HG02938 (cell line): ENCODE measurements at regions not wholly inside any gene's neighbourhood (a gene's known extent, or its start where the extent isn't known, plus 50 kb on each side); places are given as distances from the start of the nearest gene placed in this dataset.

Experiments
- ATAC-seq: cut with Tn5 transposase; IDR thresholded peaks from one replicate; pipeline ENCODE4 v1.9.1; 2021; ENCODE audit warnings: mild to moderate bottlenecking, moderate library complexity; ENCODE audit not compliant: unreplicated experiment

DNA sequence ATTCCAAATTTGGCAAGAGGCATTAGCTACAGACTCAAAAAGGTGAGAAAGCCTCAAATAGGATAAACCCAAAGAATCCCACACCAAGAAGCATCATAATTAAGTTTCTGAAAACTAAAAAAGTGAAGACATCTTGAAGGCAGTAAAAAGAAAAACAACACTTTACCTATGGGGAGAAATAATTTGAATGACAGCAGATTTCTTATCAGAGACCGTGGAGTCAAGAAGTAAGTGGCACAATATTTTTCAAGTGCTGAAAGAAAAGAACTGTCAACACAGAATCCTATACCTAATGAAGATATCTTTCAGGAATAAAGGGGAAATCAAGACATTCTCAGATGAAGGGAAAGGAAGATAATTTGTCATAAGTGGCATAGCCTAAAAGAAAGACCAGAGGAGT, 193.3 kb upstream of the CHD6 start:
- no peak for ATAC-seq

DNA sequence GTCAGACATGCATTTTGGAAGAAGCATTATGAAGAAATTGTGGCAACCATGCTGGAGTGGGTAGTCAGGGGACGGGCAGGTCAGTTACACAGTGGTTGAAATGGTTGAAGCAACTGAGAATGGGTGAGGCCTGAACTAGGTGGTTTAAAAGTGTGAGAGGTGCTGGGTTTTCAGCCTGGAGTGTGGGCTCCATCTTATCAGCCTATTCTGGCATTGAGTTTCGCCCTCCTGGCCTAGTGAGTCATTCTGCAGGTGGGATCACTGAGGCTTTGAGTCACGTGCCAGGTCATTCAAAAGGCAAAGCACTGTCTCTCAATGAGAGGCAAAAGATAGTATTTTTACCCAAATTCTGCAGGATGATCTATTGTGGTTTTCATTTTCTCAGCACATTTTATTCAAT, 181.9 kb upstream of the CHD6 start:
- ATAC-seq, result no peak

DNA sequence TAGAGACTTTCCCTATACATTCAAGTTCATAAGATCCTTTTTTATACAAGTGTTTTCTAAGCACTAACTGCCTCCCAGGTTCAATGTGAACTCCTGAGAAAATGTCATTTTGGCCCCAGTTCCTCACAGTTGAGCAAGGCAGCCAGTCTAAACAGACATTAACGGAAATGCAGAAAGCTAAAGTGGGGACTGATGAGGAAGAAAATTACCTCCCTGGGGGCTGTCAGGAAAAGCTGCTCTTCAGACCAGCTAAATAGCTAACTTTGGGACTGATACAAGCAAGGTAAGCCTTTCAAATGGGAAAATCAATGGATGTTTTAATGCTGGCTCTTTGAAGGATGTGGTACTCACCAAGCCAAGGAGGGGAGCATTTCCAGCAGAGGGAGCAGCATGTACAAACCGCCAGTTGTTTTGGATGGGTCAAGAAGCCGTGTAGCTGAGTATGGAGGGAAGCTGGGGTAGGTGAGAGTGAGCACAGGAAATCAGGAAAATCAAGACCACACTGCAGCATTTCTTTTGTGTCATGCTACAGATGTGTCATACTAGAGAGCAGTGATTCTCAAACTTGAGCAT, 180.8 kb upstream of the CHD6 start:
- ATAC-seq, result no peak

DNA sequence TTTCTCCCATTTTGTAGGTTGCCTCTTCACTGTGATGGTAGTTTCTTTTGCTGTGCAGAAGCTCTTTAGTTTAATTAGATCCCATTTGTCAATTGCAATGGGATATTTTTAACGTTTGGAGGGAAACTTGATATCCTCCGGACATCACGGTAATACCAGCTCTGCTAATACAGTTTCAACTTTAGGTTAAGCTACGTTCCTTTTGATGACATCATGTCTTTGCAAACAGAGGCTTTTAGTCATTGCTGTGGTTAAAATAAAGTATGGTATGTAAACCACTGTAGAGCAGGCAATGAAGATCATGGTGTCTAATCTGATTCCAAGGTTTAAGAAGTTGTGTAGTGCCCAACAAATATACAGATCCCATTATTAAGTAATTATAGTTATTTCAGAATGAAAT, 168.0 kb upstream of the CHD6 start:
- ATAC-seq, result no peak

DNA sequence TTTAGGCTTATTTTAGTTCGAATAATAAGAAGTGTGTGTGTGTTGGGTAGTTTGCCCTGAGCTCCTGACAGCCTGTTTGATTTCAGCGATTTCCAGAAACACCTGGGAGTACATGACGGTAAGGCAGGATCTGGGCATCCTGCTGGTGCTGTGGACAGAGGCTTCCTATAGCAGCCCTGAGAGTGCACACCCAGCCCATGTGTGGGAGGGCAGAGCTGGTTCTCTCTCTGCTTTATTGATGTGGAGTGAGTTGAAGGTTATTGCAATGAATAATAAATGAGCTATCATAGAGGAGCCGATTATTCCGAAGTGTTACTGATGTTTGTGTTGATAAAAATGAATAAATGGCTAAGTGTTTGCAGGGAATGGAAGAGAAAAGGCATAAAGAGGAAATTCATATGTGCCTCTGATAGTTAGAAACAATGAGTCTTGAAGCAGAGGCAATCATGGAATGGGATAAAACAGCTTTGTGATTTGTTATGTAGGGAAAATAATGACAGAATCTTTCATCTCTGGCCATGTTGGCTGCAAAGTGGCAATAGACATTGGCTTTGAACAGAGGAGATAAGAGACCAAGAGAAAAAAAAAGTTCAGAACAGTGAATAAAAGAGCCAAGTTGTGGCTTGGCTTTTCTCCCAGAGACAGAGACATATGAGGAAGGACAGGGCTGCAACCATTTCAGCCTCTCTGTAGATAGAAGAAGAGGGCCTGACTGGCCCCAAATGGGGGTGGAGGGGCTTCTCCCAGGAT, 166.2 kb upstream of the CHD6 start:
- no peak for ATAC-seq

DNA sequence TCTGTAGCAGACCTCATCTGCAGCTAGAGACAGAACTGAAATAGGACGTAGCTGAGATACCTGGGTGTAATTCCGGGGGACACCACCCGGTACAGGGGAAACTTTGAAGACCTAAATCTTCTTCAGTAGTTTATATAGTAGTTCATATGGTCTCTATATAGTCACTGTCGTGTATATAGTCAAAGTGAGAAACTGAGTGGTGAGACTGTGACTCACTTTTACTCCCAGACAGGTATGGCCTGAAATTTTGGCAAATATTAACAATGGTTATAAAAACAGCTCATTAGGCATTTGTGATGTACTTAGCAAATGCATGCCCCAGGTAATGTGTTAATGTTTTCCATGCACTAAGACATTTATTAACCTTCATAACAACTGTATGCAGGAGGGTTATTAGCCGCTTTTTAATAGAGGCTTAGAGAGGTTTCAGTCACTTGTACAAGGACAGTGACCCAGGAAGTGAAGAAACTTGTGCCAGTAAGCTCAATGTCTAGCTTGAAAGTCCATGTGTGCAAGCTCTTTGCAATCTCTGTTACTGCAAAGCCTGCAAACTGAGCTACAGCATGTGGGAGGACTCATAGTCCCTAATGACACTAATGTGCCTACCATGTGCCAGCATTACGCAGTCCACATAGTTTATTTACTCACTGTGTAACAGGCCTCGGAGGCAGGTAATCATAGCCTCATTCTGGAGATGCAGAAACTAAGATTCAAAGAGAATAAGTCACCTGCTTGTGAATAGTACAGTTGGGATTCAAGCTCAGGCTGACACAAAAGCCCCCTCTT, 165.4 kb upstream of the CHD6 start:
- no peak for ATAC-seq

DNA sequence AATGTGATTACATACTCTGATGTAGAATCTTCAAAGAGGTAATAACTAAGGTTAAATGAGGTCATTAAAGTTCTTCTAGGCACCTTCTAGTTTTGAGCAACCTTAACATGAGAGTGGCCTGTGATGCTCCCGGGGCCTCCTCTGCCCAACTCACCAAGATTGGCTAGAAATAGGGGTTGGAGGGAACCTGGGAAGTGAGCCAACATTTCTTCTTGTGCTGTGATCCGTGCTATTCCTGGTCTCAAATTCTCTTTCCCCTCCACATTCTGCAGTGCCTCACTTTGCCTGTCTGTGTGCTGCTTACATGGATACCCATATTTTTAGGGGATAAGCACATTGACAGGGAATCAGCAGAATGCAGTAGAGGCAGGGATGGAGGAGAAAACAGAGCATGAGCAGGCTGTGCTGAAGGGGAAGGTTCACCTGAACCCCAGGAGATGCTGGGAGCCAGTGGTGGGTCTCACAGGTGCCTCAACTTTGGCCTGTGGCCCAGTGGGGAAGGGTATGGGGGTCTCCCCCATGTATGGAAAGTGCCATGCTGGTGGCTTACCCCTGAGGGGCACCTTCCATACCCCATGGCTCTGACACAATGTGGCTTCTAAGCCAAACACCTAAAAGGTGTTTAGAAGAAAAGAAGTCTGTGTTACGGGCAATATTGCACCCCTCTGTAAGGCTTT, 164.7 kb upstream of the CHD6 start:
- ATAC-seq, result no peak

DNA sequence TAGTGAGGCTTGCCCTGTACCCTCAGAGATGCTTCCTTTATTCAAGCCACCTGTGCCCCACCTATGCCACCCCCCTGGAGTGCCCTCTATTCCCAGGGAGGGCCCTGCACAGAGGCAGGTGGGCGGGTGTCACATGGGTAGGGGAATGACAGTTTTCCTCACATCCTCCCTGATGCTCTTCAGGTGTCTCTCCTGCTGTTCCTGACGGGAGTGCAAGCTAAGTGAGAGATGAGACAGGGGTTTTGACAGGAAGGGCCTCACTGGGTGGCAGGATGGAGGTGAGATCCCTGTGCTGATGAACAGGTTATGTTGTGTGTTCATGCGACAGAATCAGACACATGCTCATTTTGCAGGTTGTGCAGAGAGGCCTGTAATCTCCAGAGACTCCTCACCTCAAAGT, 164.1 kb upstream of the CHD6 start:
- no peak for ATAC-seq

DNA sequence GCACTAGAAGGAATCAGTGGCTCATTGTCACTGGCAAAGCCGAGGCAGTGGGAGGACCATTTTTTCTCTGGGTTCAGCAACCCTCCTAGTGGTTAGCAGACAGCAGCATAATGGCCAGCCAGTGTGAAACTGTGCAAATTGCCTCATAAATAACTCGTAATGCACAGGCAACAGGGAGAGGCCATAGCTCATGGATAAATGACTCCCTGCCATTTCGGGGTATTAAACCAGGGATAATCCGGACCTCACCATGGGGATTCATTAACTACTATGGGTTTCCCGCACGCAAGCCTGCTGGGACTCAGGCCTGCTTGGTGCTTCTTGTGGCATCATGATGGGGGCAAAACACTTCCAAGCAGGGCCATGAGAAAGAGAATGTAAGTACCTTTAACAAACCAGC, 158.2 kb upstream of the CHD6 start:
- ATAC-seq, result no peak

DNA sequence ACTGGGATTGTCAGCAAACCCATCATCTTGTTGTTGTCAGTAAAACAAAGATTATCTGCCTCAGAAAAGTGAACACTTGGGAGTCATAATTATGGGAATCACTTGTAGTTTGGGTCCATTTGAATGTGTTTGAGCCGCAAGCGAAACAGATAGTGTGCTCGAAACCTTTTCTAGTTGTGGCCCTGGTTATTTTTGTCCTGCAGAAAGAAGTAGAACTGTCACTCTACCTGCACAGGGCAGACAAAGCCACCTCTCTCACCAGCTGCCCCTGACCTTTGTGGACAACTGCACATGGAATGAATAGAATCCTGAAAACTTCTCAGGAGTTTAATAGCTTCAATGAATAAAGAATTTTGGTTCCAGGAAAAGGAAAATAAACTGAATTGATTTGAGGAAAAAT, 156.1 kb upstream of the CHD6 start:
- no peak for ATAC-seq

DNA sequence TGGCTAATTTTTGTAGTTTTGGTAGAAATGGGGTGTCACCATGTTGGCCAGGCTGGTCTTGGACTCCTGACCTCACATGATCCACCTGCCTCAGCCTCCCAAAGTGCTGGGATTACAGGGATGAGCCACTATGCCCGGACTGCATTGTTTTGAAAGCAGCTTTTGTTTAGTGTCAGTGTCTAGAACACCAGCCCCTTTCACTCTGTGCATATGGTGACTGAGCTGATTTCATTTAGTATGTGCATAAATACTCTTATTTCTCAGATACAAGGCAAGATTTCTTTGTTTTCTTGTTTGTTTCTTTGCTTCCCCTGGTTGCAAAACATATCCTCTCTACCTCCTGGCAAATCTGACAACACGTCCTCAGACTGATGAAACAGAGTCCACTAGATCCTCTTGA, 152.8 kb upstream of the CHD6 start:
- no peak for ATAC-seq

DNA sequence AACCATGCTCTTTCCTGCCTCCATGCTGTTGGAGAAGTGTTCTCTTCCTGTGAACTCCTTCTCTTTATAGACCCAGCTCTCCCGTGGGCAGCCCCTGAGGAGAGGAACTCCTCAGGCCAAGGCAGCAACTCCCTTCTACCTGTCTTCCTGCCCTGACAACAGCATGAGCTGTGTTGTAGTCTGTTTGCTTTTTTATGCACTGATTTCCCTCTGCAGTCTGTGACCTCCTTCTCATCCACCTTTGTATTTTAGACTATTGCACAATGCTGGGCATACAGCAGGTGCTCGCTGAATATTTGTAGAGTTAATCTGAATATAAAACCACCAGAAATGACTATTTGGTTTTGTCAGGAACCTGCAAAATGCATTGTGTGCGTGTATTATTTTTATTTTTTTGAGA, 152.2 kb upstream of the CHD6 start:
- ATAC-seq, result no peak

DNA sequence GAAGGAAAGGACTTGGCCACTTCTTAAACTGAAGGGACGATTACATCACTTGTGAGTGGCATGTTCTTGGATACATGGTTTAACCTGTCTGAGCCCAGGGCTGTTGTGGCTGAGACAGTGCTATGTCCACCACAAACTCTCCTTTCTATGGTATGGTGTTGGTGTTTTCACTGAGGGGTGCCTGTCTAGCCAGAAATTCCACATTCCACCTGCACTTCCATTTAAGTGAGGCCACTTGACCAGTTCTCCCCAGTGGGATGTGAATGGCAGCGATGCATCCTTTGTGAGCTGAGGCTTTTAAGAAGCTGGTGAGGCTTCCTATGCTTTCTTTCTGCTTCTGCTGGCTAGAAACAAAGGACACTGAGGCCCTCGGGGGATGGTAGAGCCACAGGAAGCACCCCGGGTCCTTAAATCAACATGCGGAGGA, 151.4 kb upstream of the CHD6 start:
- ATAC-seq, result no peak

DNA sequence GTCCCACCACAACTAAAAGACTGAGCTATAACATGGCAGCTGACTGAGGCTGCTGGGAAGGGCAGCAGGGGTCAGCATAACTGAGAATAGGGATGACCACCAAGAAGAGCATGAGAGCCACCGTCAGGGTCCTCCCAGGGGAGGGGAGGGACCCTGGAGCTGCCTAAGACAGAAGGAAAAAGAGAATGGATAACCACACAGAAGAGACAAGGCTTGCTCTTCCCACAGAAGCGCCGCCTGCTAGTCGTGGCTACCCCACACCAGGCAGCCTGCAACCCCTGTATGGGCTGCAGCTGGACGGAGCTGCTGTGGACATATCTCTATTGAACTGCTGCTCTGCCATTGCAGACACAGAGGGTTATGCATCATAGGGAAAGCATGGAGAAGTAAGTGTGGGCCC, 132.0 kb upstream of the CHD6 start:
- ATAC-seq, result no peak

DNA sequence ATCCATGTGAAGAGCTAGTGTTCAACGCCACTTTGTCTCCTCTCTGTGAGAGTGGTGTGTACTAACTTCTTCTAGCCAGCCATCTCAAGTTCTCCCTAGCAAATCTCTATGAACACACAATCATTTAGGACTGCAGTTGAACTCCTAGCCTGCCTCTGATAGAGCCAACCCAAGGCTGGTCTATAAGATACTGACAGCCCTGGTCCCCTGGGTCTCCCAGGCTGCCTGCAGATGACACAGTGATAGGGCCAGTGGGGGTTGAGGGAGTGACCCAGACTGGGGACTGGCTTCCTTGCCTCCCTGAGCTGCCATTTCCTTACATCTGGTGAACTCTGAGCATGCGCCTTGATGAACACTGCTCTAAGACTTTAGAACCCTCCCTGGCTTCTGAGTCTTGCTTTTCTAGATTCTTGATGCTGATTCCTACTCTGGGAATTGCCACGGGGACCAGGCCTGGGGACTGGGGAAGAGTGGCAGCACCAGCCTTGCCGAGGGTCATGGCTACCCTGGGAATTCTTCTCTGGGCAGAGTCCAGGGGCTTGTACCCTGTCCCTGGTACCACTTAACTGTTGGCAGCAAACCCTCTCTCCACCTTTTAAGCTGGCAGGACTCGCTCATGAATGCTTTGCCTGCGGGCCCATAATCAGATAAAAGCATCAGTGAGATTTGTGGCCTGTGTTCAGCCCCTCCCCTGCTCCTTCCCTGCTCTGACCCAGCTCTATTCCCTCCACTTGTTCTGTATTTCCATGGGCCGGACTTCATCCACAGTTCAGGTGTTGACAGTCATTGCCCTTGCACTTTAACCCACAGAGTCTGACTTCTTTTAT, 130.8 kb upstream of the CHD6 start:
- no peak for ATAC-seq

DNA sequence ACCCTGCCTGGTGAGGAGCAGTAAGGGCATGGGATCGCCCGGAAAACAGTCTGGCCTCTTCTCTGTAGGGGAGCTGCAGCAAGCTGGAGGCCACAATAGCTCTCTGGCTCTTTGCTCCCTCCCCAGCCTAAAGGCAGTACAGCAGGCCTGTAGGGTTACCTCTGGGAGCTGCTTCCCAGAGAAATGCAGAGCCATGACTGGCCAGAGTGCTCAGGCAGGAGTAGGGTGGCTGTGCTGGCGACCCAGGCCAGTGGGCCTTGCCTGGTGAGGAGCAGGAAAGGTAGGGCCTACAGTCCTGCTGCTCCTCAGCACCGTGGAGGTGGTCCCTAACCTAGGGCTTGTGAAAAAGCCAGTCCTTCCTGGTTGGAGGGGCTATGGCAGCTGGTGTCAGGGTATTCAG, 129.9 kb upstream of the CHD6 start:
- ATAC-seq, result no peak

DNA sequence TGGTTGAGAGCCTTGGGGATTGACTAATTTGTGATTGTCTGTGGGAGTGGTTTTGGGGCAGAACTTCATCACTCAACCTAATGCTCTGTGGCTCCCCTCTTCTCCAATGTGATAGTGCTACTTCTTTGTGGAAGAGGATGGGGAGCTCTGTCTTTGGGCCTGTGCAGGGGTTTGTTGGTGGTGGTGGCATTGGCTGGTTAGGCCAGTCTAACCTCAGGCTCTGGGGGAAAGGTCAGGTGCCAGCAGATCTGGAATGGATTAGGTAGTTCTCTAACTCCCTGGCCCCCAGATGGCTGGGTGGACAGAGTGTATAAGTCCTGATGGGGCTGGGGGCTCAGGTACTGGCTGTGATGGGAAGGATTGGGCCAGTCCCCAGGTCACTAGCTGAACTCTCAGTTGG, 129.0 kb upstream of the CHD6 start:
- ATAC-seq, result no peak

DNA sequence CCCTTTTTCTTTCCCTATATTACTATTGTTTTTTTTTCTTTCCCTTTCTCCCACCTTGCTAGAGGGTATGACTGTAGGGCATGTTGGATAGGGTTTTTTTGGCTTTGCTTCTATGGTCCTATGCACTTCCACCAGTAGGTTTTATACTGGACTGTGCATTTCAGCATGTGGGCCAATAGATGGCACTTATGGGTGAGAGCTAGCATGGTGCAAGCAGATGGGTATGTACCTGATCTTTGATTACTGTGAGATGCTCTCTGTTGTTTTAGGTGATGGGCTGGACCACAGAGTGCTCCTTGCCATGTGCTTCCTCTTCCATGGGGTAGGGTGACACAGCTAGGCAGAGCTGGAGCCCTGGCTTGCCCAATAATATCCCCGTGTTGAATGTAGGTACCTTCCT, 128.5 kb upstream of the CHD6 start:
- ATAC-seq, result no peak

DNA sequence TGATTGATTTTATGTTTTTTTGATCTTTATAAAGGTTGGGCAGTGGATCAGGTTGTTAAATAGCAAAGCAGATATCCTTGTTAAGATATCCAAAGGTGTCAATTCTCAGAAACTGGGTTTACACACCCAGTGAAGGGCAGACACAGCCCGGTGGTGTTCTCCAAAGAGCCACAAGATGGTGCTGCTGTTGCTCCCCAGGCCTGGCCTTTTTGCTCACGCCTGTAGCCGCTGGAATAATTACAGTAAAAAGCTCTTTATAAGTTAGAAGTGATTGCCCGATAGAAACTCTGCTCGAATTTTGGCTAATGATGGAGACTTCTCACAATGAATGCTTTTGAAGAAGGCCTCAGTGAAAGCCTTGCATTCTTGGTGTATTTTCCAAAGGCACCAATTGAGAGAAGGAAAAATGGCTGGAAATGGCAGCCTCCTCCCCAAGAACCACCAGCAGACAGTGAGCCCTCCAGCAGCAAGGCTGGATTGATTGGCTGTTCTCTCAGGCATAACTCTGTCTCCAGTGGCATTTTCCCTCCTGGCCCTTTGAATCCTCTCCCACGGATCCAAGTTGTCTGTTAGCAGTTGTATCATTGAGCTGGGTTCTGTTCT, 120.5 kb upstream of the CHD6 start:
- no peak for ATAC-seq

DNA sequence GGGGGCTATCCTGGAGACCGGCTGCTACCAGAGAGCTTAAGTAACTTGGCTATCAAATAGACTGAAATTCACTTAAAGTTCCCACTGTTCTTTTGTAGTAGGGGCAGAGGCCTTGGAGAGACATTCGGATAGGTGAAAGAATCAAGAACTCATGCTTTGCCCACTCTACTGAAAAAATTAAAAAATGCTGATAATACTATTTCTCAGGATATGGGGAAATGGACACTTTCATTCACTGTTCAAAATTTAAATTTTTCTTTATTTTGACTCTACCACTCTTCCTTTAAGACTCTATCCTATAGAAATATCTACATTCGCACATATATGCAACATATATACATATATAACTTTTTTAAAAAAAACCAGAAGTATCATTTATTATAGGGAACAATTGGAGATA, 117.8 kb upstream of the CHD6 start:
- ATAC-seq, result no peak
